GM19397 (cell line): ENCODE measurements at regions not wholly inside any gene's neighbourhood (a gene's known extent, or its start where the extent isn't known, plus 50 kb on each side); places are given as distances from the start of the nearest gene placed in this dataset.
"Not testable (repeated sequence)": the region's sequence is repeated elsewhere in the genome, so short reads cannot be mapped to it uniquely, and the experiment has no call there.

Experiments
- ATAC-seq: cut with Tn5 transposase; IDR thresholded peaks from one replicate; pipeline ENCODE4 v1.9.1; 2021; ENCODE audit warnings: mild to moderate bottlenecking, moderate library complexity; ENCODE audit not compliant: unreplicated experiment

GRCh38 chr2:51995293-51995692 lies 963.4 kb upstream of the NRXN1 start:
- no peak for ATAC-seq

- ATAC-seq, result no peak
Measured at GRCh38 chr2:51994123-51994763, 962.3 kb upstream of the NRXN1 start.

- no peak for ATAC-seq
Measured at GRCh38 chr2:51990684-51991083, 958.8 kb upstream of the NRXN1 start.

- ATAC-seq, result no peak
Measured at GRCh38 chr2:51986101-51986500, 954.2 kb upstream of the NRXN1 start.

GRCh38 chr2:51981783-51982182 lies 949.9 kb upstream of the NRXN1 start:
- ATAC-seq, result no peak

- ATAC-seq, result no peak
Measured at GRCh38 chr2:51976623-51977022, 944.7 kb upstream of the NRXN1 start.

- no peak for ATAC-seq
Measured at GRCh38 chr2:51971136-51971535, 939.2 kb upstream of the NRXN1 start.

- ATAC-seq, result no peak
Measured at GRCh38 chr2:51969347-51969746, 937.4 kb upstream of the NRXN1 start.

GRCh38 chr2:51960841-51961335 lies 929.0 kb upstream of the NRXN1 start:
- ATAC-seq, result no peak

GRCh38 chr2:51960281-51960680 lies 928.3 kb upstream of the NRXN1 start:
- ATAC-seq, result no peak

GRCh38 chr2:51959696-51960095 lies 927.8 kb upstream of the NRXN1 start:
- no peak for ATAC-seq

GRCh38 chr2:51953931-51954330 lies 922.0 kb upstream of the NRXN1 start:
- ATAC-seq, result no peak

GRCh38 chr2:51921076-51921475 lies 889.1 kb upstream of the NRXN1 start:
- ATAC-seq, result no peak

GRCh38 chr2:51920509-51920908 lies 888.6 kb upstream of the NRXN1 start:
- ATAC-seq, result no peak

GRCh38 chr2:51919395-51919794 lies 887.5 kb upstream of the NRXN1 start:
- ATAC-seq, result no peak

GRCh38 chr2:51918113-51918512 lies 886.2 kb upstream of the NRXN1 start:
- no peak for ATAC-seq

GRCh38 chr2:51903728-51904127 lies 871.8 kb upstream of the NRXN1 start:
- ATAC-seq, result no peak

- ATAC-seq, result no peak
Measured at GRCh38 chr2:51899643-51900042, 867.7 kb upstream of the NRXN1 start.

- ATAC-seq, result not testable (repeated sequence)
Measured at GRCh38 chr2:51894584-51894983, 862.7 kb upstream of the NRXN1 start.

GRCh38 chr2:51888120-51888519 lies 856.2 kb upstream of the NRXN1 start:
- ATAC-seq, result no peak

GRCh38 chr2:51881673-51882072 lies 849.7 kb upstream of the NRXN1 start:
- ATAC-seq, result no peak

GRCh38 chr2:51880153-51880552 lies 848.2 kb upstream of the NRXN1 start:
- ATAC-seq, result no peak

GRCh38 chr2:51866361-51866760 lies 834.4 kb upstream of the NRXN1 start:
- ATAC-seq, result no peak
